GM12878 (cell line): ENCODE measurements at regions not wholly inside any gene's neighbourhood (a gene's known extent, or its start where the extent isn't known, plus 50 kb on each side); places are given as distances from the start of the nearest gene placed in this dataset.

Experiments
- BHLHE40 ChIP-seq, 2 experiments: fragments of 450-650 bp in 1 of 2; IDR thresholded peaks; 2 replicates each; pipeline ENCODE4 v1.6.1; 2011 to 2017; ENCODE audit warnings: low read depth in 2 of 2, borderline replicate concordance in 1 of 2, improper control_type of control experiment in 1 of 2, low read length in 1 of 2, mild to moderate bottlenecking in 1 of 2
- CBX5 ChIP-seq: sonication (generic); IDR thresholded peaks from 2 replicates; pipeline ENCODE4 v1.6.1; 2016; ENCODE audit warnings: low read depth, moderate library complexity, mild to moderate bottlenecking, inconsistent platforms
- MAX ChIP-seq: IDR thresholded peaks from 2 replicates; pipeline ENCODE4 v1.6.1; 2012; ENCODE audit warnings: low read depth, low read length, improper control_type of control experiment
- POLR2A ChIP-seq: IDR thresholded peaks from 2 replicates; pipeline ENCODE4 v1.6.1; 2011; ENCODE audit warnings: low read depth, mild to moderate bottlenecking, low read length
- POU2F2 ChIP-seq: IDR thresholded peaks from 3 replicates; pipeline ENCODE4 v1.6.1; 2011; ENCODE audit warnings: low read depth, mild to moderate bottlenecking, low read length, borderline replicate concordance
- RAD51 ChIP-seq: fragments of 450-650 bp; IDR thresholded peaks from 2 replicates; pipeline ENCODE4 v1.6.1; 2016; ENCODE audit warnings: moderate library complexity, mild to moderate bottlenecking, inconsistent platforms
- TF ChIP-seq, protein P1 (sequence below), 3 experiments: IDR thresholded peaks in 2 of 3; conservative IDR thresholded peaks in 1 of 3; 2 replicates each; pipeline ENCODE4 v1.5.1; 2011; ENCODE audit warnings: low read depth in 3 of 3, low read length in 3 of 3, mild to moderate bottlenecking in 3 of 3, control low read depth in 2 of 3, moderate library complexity in 2 of 3, inconsistent platforms in 1 of 3, mixed read lengths in 1 of 3; ENCODE audit not compliant: control insufficient read depth in 2 of 3, insufficient read depth in 1 of 3; ENCODE audit errors: extremely low read depth in 1 of 3
- TF ChIP-seq, protein P2 (sequence below): IDR thresholded peaks from 2 replicates; pipeline ENCODE4 v1.6.1; 2011; ENCODE audit warnings: mild to moderate bottlenecking, low read depth, low read length, moderate library complexity; ENCODE audit not compliant: insufficient replicate concordance

DNA sequence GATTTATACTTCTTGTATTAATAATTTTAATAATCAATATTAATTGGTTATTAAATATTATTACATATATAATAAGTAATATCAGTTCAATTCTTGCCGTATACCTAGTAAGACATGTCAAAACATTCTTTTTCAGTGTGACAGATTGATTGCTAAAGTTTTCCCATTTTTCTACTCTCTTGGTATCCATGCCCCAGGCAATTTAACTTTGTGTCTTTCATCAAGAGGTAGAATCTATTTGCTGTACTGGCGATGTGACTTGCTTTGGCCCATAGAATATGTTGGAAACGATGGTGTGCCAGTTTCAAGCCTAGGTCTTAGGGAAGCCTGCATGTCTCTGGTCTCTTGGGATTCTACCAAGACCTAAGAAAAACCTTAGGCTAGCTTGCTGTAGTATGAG is 436.1 kb upstream of the ADAMTS5 start:
- TF ChIP-seq, protein P1, sequence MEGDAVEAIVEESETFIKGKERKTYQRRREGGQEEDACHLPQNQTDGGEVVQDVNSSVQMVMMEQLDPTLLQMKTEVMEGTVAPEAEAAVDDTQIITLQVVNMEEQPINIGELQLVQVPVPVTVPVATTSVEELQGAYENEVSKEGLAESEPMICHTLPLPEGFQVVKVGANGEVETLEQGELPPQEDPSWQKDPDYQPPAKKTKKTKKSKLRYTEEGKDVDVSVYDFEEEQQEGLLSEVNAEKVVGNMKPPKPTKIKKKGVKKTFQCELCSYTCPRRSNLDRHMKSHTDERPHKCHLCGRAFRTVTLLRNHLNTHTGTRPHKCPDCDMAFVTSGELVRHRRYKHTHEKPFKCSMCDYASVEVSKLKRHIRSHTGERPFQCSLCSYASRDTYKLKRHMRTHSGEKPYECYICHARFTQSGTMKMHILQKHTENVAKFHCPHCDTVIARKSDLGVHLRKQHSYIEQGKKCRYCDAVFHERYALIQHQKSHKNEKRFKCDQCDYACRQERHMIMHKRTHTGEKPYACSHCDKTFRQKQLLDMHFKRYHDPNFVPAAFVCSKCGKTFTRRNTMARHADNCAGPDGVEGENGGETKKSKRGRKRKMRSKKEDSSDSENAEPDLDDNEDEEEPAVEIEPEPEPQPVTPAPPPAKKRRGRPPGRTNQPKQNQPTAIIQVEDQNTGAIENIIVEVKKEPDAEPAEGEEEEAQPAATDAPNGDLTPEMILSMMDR (IDR thresholded peaks at IDR 0.05 in 2 of 3, conservative IDR thresholded peaks at IDR 0.05 in 1 of 3; ENCODE audit: control insufficient read depth in 2 of 3, extremely low read depth in 1 of 3, insufficient read depth in 1 of 3, low read depth in 3 of 3, low read length in 3 of 3), result no peak
- no peak for TF ChIP-seq BHLHE40 (IDR thresholded peaks at IDR 0.05; ENCODE audit: borderline replicate concordance in 1 of 2, low read depth in 2 of 2, low read length in 1 of 2)
- no peak for TF ChIP-seq POLR2A
- TF ChIP-seq, protein P2, sequence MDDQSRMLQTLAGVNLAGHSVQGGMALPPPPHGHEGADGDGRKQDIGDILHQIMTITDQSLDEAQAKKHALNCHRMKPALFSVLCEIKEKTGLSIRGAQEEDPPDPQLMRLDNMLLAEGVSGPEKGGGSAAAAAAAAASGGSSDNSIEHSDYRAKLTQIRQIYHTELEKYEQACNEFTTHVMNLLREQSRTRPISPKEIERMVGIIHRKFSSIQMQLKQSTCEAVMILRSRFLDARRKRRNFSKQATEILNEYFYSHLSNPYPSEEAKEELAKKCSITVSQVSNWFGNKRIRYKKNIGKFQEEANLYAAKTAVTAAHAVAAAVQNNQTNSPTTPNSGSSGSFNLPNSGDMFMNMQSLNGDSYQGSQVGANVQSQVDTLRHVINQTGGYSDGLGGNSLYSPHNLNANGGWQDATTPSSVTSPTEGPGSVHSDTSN, result no peak
- no peak for TF ChIP-seq POU2F2
- no peak for TF ChIP-seq MAX
- TF ChIP-seq RAD51, result no peak
- no peak for TF ChIP-seq CBX5
